Amniotic stem cell (primary cell): ENCODE measurements at regions not wholly inside any gene's neighbourhood (a gene's known extent, or its start where the extent isn't known, plus 50 kb on each side); places are given as distances from the start of the nearest gene placed in this dataset.
"Not testable (repeated sequence)": the region's sequence is repeated elsewhere in the genome, so short reads cannot be mapped to it uniquely, and the experiment has no call there.

Experiments
- DNase-seq: peaks from one replicate; lab custom pipeline; 2025; lab: John Stamatoyannopoulos, UW

- no peak for DNase-seq
Measured at GRCh38 chrX:45669715-45670340, 469.2 kb upstream of the DIPK2B start.

- DNase-seq, result peak; percentile 33
Measured at GRCh38 chrX:45668686-45669443, 468.2 kb upstream of the DIPK2B start.

- no peak for DNase-seq
Measured at GRCh38 chrX:45667666-45668065, 467.0 kb upstream of the DIPK2B start.

- DNase-seq, result no peak
Measured at GRCh38 chrX:45664727-45665290, 464.1 kb upstream of the DIPK2B start.

GRCh38 chrX:45660477-45660876, 459.8 kb upstream of the DIPK2B start:
- DNase-seq, result no peak

- no peak for DNase-seq
Measured at GRCh38 chrX:45633419-45633818, 432.7 kb upstream of the DIPK2B start.

- DNase-seq, result no peak
Measured at GRCh38 chrX:45632506-45632905, 431.8 kb upstream of the DIPK2B start.

GRCh38 chrX:45630078-45630477, 429.4 kb upstream of the DIPK2B start:
- no peak for DNase-seq

- no peak for DNase-seq
Measured at GRCh38 chrX:45628041-45628440, 427.4 kb upstream of the DIPK2B start.

- peak; percentile 49 for DNase-seq
Measured at GRCh38 chrX:45623266-45623665, 422.6 kb upstream of the DIPK2B start.

- DNase-seq, result no peak
Measured at GRCh38 chrX:45622538-45622937, 421.9 kb upstream of the DIPK2B start.

GRCh38 chrX:45622042-45622423, 421.4 kb upstream of the DIPK2B start:
- DNase-seq, result no peak

GRCh38 chrX:45621376-45622041, 420.8 kb upstream of the DIPK2B start:
- DNase-seq, result peak; percentile 16

GRCh38 chrX:45619290-45619689, 418.6 kb upstream of the DIPK2B start:
- no peak for DNase-seq

GRCh38 chrX:45615591-45615990, 414.9 kb upstream of the DIPK2B start:
- not testable (repeated sequence) for DNase-seq

GRCh38 chrX:45614853-45615252, 414.2 kb upstream of the DIPK2B start:
- DNase-seq, result no peak

GRCh38 chrX:45602151-45602550, 401.5 kb upstream of the DIPK2B start:
- DNase-seq, result no peak

GRCh38 chrX:45601052-45601451, 400.4 kb upstream of the DIPK2B start:
- DNase-seq, result no peak

GRCh38 chrX:45598861-45599260, 398.2 kb upstream of the DIPK2B start:
- DNase-seq, result no peak

GRCh38 chrX:45596188-45596808, 395.6 kb upstream of the DIPK2B start:
- DNase-seq, result no peak

GRCh38 chrX:45592101-45592500, 391.4 kb upstream of the DIPK2B start:
- no peak for DNase-seq

GRCh38 chrX:45591650-45592049, 391.0 kb upstream of the DIPK2B start:
- no peak for DNase-seq
